Activated T-cell treated with anti-CD3 and anti-CD28 coated beads, Interleukin-2, amount 50 U/mL, for 1 hour (primary cell): ENCODE measurements at regions not wholly inside any gene's neighbourhood (a gene's known extent, or its start where the extent isn't known, plus 50 kb on each side); places are given as distances from the start of the nearest gene placed in this dataset.
"Not testable (repeated sequence)": the region's sequence is repeated elsewhere in the genome, so short reads cannot be mapped to it uniquely, and the experiment has no call there.

Experiments used
- DNase-seq: peaks from one replicate; pipeline ENCODE4 v3.0.0-alpha.2; 2020

GRCh38 chr3:25169151-25169550, 258.9 kb upstream of the RARB start:
- DNase-seq, result no peak

DNA sequence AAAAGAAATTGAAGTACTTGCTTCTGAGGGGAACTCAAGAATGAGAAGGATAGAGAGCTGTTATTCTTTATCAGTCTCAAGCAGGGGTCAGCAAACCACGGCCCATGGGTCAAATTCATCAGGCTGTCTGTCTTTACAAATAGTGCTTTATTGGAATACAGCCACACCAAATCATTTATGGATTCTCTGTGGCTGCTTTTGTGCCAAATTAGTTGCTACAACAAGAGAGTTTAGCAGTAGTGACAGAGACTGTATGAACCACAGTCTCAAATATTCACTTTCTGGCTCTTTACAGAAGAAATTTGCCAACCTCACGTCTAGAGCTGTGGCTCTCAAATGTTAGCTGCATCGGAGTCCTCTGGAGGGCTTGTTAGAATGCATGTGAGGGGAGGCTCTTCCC, 258.0 kb upstream of the RARB start:
- no peak for DNase-seq

DNA sequence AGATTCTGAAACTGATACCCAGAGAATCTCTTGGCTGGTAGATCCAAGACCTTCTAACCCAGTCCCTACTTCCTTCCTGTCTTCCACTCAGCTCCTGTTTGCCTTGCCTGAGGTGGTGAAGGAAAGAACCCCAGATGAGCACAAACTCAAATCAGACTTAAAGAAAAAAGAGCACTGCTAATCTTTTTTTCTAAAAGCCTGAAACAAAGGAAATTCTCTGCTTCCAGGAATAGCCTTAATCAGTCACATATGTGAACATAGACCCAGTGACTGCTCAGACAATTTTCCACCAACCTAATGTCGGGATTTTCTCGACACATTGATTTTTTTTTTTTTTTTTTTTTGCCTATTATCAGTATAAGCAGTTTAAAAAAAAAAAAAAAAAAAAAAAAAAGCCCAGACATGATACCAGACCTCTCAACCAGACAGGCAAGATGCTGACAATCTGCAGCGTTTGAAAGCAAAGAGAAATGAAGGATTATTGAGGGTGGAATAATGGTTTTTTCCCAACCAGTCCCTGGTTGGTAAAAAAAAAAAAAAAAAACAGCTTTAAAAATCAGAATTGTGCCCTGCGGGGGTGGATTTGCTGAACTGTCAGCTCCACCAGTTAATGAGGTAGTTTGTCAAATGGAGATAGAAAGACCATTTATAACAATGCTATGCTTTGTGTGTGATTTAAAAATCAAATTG, 256.8 kb upstream of the RARB start:
- DNase-seq, result no peak

DNA sequence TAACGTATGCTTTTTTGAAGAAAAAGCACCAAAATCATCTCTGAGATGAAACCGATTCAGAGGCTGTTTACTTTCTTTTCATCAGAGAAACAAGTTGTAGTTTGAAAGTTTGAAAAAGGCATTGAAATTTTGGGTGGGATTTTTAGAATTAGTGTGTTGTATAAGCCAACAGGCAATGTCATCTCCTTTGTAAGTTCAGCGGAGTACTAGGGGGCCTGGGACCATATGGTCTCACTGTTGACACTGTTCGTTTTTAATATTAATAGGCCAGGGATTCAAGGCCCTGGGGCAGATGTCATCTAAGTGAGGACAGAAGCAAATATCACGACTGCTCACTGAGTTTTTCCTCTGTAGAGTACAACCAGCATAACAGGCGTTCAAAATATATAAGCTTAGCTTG, 256.2 kb upstream of the RARB start:
- DNase-seq, result no peak

GRCh38 chr3:25173606-25174005, 254.5 kb upstream of the RARB start:
- no peak for DNase-seq

DNA sequence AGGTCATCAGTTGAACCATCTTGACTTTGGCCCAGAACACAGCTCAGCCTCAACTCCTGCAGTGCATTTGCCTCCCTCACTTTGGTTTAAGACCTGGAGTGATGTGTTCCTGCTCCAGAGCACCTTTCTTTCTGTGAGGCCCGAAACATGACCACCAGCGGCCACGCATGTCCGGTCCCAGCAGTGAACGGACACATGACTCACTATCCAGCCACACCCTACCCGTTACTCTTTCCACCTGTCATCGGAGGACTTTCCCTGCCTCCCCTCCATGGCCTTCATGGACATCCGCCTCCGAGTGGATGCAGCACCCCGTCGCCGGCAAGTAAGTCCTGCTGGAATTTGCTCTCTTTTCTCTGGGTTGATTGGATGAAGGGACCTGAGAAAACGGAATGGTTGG, 253.8 kb upstream of the RARB start:
- no peak for DNase-seq

DNA sequence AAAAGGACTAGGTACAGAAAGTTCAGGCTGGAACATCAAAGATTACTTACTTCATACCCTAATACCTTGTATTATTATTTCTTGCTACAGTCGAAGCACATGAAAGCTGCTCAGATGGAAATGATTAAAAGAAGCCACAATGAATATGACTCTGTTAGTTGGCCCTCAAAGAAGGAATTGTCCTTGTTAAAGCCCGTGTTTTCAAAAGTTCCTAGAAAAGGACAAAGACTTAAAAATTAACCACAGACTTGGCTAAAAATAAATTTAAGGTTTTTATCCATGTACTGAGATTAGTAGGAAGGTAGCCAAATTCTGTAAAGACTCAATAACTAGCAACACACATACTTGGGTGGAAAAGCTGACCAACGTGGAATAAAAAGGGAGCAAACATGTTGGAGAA, 251.0 kb upstream of the RARB start:
- DNase-seq, result no peak

DNA sequence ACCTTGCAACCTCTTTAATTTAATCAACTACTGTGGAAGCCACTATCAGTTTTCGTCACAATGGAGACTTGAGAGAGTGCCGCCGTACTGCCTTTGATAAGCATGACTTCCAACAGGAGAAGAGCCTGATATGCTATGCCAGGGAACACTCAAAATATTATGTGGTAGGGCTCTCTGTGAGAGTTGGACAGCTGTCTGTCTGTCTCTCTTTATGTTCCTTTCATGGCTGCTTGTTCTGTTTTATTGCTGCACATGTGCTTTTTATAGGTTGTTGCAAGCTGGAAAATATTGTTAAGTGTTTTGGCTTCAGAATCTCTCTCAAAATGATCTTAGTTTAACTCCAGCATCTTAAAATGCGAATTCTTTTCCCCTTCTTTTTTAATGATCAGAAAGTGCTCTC, 249.4 kb upstream of the RARB start:
- DNase-seq, result no peak

- no peak for DNase-seq
Observed at GRCh38 chr3:25181096-25181495, 247.0 kb upstream of the RARB start.

- DNase-seq, result no peak
Observed at GRCh38 chr3:25182794-25183193, 245.3 kb upstream of the RARB start.

- no peak for DNase-seq
Observed at GRCh38 chr3:25184641-25185250, 243.3 kb upstream of the RARB start.

DNA sequence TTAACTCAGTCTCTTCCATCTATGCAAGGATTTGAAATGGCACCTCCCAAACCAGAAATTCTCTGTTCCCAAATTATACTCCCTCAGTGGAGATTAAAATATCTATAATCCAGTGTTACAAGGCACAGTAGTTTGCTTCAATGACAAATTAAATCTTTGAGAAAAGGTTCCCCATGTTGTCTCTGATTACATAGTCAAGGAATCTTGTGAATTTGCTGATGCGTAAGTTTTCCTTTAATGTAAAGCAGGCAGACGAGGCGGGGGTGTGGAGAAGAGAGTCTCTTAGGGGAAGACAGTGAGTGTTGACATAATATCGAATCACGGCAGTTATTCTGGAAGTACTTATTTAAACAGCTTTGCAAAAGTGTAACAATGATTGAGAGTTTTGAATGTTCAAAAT, 236.4 kb upstream of the RARB start:
- no peak for DNase-seq

- DNase-seq, result not testable (repeated sequence)
Observed at GRCh38 chr3:25199567-25199966, 228.5 kb upstream of the RARB start.

DNA sequence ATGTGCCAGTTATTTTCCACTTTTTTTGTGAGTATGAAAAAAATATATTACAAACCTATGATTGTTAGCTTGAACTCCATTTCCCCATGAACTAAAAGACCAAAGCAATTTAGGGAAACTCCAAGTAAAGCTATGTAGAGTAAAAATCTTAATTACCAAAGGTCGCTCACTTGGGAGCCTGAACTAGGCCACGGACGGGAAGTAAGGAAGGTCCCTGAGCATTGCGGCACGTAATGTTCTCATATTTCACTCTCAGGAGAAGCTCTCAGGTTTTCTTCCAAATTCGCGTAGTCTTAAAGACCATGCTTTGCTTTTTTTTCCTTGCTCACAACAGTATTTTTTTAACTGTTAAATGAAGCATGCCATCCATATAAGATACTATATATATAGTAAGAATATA, 215.3 kb upstream of the RARB start:
- no peak for DNase-seq

- no peak for DNase-seq
Observed at GRCh38 chr3:25214034-25214433, 214.0 kb upstream of the RARB start.

DNA sequence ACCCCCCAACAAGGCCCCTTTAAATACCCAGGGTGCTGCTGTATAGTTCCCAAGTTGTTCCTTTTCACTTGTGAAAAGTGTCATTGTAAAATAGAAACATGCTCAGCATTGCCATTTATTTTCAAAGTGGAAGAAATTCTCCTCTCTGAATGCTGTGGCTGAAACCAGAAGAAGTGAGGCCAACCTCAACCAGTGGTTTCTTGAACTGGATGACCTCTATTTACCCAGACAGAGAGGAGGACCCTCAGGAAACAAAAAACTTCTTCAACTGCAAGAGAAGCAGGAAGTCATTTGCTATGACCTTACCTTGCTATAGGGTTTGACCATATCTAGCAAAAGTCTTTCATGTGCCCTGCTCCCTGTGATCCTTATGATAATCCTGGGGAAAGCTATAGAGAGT, 209.7 kb upstream of the RARB start:
- DNase-seq, result no peak

DNA sequence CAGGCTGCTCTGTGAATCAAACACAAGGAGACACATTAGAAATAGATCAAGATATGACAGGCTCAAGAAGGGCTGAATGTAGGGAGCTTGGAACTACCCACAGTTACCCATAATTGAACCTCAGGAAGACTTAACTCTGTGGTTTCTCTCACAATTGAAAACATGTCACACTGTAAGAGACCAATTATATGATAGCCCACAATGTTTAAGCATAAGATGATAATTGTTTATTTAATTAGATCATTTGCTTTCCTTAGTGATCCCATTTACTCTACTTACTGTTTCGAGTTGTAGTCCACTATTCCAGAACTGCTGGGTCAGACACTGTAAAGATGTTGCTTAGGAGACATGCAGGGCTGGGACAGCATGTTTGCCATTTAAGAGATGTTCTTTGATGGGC, 201.3 kb upstream of the RARB start:
- no peak for DNase-seq

DNA sequence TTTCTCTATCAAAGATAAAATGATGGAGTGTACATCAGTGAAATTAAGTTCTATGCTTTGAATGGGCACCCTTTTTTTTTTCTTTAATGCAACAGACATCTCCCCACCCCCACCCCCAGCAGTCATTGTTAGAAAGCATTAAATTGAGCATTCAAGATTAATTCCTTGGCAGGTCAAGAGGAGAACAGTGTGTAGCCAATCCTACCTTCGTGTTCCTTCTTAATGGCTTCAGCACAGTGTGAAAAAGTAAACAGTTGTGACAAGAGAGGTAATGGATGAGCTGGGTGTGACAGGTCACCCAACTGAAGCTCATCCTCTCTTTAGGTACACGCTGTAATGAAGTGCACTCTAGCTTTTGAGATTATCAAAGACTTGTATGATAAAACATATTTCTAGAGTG, 198.5 kb upstream of the RARB start:
- no peak for DNase-seq

DNA sequence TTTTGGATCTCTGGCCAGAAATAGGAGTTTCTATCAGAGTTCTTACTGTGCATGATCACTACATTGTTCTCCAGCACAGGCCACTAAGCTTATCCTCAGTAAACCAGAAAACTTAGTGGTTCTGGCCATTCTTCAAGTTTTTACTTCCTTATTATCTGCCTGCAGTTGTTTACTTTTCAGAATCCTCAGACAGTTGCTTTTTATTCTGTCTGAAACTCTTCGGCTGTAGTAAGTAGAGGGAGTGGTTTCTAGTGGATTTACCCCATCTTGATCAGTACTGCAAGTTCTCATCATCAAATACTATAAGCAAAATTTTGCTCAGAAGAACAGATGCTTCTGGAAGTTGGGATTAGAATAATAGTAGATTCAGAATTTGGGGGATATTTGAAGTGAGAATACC, 193.0 kb upstream of the RARB start:
- DNase-seq, result no peak

DNA sequence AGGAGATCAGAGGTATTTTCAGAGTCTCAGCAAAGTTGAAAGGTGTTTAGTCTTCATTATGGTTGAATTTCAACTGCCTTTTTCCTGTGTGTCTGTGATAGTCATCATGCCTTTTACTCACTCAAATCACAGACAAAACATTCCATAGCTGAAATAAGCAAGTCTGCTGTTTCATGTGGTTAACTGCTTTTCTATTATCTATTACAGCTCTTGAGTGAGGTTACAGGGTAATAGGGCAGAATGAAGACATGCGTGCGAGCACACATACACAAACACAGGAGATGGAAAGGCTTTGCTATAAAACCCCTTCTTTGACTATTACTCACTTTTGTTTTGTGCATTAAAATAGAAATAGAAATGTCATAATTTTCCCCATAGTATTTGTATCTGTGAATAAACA, 192.6 kb upstream of the RARB start:
- DNase-seq, result no peak

DNA sequence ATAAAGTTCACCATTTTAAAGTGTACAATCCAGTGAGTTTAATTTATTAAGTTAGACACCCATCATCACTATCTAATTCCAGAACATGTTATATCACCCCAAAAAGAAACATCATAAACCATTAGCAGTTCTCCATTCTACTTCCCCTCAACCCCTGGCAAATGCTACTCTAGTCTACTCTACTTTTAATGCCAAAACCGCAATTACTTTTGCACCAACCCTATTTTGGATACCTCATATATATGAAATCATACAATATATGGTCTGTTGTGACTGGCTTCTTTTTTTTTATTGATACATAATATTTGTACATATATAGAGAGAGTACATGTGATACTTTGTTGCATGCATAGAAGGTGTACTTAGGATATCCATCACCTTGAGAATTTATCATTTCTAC, 190.5 kb upstream of the RARB start:
- DNase-seq, result no peak

- DNase-seq, result no peak
Observed at GRCh38 chr3:25239042-25239441, 189.0 kb upstream of the RARB start.

GRCh38 chr3:25246913-25247312, 181.2 kb upstream of the RARB start:
- no peak for DNase-seq

GRCh38 chr3:25252291-25252690, 175.8 kb upstream of the RARB start:
- DNase-seq, result no peak

DNA sequence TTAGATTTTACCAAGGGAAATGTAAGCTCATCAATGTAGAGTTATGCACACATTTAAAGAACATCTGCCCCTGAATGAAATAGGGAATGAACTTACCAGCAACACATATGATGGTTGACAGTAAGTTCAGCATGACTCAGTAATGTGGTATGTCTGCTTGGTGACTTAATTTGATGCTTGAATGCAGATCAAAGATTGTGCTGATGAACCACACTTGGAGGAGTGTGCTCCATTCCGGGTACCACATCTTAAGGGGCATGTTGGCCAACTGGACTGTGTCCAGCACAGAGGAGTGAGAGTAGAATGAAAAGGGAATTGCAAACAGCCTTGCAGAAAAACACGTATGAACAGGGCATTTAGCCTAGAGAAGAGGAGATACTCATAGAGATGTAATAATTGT, 171.0 kb upstream of the RARB start:
- no peak for DNase-seq
